GM18907 (cell line): ENCODE measurements at regions not wholly inside any gene's neighbourhood (a gene's known extent, or its start where the extent isn't known, plus 50 kb on each side); places are given as distances from the start of the nearest gene placed in this dataset.

ENCODE experiments used
- ATAC-seq: cut with Tn5 transposase; IDR thresholded peaks from one replicate; pipeline ENCODE4 v1.9.1; 2021; ENCODE audit warnings: mild to moderate bottlenecking, moderate library complexity; ENCODE audit not compliant: unreplicated experiment

DNA sequence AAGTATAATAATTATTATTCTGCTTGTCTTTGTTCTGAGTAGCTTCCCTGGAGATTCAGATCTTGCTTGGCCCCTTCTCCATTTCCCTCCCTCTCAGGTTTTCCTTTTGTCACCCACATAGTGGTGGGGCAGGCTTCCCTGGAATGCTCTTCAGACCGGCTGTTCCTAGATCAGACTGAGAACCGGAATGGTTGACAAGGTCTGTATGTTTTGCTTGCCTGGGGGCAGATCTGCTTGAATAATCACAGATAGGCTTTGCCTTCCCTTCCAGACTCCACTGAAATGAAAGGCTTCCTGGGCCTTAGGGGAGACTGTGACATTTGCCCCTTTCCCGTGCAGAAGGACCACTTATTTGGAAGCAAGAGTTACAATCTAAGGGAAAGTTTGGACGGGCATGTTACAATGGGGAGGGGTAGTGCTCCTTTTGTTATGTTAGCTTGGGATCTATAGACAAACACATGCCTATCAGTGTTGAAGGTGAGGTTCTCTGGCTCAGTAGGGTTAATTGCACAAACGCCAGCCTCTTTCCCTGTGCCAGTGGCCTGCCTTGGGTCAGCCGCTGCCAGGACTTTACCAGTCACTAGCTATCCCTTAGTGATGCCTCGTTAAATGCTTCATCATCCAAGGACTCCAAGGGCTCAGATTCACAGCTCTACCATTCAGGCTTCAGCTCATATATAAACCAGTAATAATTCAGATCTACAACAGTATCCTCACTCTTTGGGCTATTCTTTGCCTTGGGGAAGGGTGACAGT lies 178.6 kb downstream of the SNAPC1 start:
- no peak for ATAC-seq

DNA sequence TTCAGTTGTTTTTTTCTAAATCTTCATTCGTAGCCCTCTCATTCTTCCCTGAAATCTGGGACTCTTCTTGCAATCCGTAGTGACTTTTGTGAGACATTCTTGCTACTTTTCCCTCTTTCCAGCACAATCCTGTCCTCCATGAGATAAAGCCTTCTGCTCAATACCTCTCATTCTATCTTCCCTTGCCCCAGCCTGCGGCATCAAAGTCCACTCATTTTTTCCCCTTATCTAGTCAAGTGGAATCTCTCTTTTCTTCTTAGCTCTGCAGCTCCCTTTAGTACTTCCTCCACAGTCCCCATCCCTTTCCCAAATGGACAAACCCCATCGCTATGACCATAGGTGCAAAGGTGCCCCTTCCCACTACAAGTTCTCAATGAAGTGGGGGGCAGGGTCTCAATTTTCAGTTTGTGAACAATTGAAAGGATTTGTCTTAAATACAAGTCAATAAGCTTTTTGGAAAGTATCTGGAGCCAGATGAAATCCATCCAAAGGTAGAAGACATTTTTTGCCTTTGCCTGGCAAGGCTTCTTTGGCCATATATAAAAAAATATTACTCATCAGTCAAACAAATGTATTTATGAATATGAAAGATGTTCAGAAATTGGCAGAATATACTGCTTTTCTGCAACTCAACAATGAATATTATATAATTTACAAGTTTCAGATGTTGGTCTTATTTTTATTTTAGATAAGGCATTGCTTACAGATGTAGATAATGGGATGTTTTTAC lies 179.4 kb downstream of the SNAPC1 start:
- no peak for ATAC-seq

DNA sequence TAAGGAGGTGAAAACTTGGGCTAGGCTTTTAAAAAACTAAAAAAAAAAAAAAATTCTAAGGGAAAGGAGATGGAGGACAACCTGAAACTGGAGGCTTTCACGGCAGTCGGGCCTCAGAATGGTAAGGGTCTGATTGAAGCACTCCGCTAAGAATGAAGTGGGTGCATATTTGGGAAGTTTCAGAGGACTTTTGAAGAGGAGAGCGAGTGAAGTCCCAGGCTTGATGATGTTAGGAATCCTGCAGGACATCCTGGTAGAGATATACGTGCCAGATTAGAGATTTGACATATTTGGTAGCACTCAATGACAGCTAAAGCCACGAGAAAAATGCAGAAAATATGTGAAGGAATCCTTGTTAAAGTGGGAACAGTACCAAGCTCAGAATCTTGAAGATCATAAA lies 186.2 kb downstream of the SNAPC1 start:
- no peak for ATAC-seq

DNA sequence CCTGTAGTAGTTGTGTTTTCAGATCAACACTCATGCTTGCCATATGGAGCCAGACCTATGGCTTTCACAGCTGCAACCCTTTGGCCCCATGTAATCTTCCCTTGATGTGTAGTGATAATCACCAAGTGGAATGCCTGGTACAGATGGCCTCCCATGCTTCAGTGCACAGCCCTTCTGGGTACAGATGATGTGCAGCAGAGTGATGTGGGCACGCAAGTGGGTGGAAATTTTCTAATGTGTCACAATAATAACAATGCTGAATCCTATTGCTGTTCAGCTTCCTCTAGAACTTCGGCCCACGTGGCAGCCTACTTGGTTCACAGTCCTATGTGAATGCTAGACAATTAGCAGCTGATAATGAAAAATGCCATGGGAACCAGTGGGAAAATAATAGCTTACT lies 188.1 kb downstream of the SNAPC1 start:
- no peak for ATAC-seq

DNA sequence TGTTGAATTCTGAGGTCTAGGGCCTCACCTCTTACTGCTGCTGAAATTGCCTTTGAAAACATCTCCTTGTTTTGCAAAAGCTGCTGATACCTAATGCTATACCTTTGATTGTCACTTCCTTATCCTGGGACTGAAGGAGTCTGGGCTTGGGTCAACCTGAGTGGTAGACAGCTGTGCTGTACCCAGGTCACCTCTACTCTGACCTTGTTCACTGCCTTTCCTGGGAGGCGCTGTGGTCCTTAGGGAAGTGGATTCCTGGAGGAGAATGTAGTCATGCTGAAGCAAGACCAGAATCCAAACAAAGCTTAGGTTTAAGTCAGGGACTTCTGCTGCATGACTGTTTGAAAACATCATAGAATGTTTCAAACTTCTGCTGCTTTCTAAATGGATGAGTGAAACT lies 191.4 kb downstream of the SNAPC1 start:
- ATAC-seq: no peak

DNA sequence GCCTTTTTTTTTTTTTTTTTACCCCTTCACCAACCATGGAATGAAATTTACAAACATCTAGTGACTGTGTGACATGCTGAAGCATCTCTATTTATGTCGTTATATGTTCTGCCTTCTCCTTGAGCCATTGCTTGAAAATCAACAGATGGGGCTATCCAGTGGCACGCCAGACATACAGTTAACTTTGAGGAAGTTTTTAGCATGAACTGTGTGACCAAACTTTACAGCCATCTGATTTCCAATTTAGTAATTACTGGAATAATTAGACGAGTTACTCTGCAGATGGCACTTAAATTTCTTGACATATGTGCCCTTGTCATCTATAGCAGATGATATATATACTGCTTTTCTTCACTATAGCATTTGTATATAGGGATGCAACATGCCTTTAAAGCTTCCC lies 192.1 kb downstream of the SNAPC1 start:
- ATAC-seq: no peak

DNA sequence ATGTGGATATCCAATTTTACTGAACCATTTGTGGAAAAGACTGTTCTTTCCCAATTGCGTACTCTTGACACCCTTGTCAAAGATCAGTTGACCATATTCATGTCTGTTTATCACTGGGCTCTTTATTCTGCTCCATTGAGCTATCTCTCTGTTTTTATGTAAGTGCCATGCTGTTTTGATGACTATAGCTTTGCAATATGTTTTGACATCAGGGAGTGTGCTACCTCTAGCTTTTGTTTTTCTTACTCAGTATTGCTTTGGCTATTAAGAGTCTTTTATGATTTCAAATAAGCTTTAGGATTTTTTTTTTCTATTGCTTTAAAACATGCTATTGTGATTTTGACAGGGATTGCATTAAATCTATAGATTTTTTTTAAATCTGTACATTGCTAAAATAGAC lies 194.3 kb downstream of the SNAPC1 start:
- no peak for ATAC-seq

DNA sequence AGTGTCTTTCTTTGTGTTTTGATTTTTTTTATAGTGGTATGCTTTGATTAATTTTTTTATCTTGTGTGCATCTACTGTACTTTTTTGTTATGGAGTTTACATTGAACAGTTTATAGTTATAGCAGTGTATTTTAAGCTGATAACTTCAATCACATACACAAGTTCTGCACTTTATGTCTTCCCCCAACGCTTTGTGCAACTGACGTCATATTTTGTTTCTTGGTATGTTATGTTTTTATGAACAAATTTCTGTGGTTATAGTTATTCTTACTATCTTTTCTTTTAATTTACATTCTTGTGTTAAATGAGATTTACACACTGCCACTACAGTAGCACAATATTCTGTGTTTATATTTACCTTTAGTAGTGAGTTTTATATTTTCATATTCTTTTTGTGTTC lies 197.1 kb downstream of the SNAPC1 start:
- no peak for ATAC-seq

DNA sequence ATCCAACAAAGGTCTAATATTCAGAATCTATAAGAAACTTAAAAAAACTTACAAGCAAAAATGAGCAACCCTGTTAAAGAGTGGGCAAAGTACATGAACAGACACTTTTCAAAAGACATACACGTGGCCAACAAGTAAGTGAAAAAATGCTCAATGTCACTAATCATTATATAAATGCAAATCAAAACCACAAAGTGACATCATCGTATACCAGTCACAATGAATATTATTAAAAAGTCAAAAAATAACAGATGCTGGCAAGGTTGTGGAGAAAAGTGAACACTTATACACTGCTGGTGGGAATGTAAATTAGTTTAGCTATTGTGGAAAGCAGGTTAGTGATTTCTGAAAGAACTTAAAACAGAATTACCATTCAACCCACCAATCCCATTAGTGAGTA lies 199.1 kb downstream of the SNAPC1 start:
- no peak for ATAC-seq

DNA sequence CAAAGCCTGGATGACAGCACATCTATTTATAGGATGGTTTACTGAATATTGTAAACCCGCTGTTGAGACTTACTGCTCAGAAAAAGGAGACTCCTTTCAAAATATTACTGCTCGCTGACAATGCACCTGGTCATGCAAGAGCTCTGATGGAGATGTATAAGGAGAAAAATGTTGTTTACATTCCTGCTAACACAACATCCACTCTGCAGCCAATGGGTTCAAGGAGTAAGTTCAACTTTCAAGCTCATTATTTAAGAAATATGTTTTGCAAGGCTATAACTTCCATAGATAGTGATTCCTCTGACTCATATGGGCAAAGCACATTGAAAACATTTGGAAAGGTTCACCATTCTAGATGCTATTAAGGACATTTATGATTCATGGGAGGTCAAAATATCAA lies 201.7 kb downstream of the SNAPC1 start:
- no peak for ATAC-seq

DNA sequence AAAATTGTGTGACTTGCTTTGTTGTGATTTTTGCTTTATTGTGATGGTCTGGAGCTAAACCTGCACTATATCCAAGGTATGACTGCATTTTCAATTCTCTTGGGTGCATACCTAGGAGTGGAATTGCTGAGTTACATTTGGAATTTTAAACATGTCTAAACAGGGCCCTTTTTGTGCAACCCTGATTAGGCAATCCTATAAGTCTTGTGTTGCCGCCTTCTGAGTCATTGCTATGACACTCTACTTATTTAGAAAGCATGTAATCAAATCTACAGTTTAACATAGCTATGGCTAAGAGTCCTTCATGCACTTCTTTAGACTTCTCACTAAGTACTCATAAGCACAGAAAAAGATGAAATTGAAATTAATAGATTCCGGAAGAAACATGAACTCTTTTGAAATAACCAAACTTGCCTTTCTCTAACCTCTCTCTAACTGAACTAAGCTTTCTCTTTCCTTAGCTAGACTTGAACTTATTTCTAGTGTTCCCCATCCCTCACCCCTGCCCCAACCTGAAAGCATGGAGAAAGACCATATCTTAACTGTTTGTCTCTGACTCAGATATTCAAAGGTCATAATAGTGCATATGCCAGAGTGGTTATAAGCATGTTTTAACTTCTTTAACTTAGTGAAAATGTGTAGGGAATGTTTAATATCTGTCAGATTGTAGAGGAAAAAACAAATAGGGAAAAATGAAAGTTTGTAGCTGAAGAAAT lies 203.0 kb downstream of the SNAPC1 start:
- ATAC-seq: no peak

DNA sequence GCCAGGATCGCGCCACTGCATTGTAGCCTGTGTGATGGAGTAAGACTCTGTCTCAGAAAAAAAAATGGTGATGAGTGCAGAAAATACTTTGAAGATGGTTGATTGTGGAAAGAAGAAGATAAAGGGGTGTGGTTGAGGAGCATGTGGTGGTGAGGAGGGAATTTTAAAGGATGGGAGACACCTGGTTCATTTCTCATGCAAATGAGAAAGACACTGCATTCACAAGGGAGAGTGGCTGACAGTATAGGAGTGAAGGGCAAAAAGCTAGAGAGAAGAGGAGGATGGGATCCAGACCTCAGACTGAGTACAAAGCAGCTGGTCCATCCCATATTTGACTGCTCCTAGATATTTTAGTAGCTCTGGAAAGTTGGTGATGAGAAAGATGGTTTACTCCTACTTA lies 206.0 kb downstream of the SNAPC1 start:
- ATAC-seq: no peak

DNA sequence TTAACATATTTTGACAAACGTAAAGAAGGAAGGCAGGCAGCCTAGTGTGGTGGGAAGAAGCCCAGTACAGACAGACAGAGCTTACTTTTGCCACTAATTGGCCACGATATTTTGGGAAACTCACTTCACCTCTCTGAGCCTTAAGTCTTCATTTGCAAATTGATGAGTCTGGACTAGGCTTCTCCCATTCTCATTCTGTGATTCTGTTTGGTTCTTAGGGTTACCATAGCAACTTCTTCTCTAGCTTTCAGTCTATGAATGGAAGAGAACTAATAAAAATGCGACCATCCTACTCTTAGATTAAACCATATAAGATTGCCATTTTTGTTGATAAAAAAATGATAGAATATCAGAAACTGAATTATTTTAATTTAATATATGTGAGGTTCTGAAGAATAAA lies 210.5 kb downstream of the SNAPC1 start:
- ATAC-seq: no peak

DNA sequence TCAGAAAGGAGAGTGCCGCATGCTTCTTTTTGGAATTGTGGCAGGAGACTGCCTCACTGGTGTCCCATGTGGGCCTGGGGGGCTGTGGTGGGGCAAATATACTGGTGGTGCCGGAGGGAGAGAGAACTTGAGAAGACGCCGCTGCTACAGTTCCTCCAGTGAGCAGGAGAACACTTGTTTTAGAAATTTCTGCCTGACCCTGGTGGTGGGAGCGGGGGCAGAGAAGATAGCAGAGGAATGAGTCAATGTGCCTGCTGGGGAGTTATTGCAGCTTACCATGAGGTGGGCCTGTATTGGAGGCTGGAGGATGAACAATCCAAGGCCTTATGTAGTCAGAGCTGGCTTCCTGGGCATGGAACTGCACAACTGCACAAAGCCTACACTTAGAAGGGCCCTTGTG lies 211.8 kb downstream of the SNAPC1 start:
- no peak for ATAC-seq

DNA sequence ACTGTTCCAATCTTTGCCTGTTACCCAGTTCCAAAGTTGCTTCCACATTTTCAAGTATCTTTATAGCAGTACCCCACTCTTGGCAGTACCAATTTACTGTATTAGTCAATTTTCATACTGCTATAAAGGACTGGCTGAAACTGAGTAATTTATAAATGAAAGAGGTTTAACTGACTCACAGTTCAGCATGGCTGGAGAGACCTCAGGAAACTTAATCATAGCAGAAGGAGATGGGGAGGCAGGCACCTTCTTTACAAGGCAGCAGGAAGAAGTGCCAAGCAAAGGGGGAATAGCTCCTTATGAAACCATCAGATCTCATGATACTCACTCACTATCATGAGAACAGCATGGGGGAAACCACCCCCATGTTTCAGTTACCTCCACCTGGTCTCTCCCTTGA lies 215.0 kb downstream of the SNAPC1 start:
- ATAC-seq: no peak

DNA sequence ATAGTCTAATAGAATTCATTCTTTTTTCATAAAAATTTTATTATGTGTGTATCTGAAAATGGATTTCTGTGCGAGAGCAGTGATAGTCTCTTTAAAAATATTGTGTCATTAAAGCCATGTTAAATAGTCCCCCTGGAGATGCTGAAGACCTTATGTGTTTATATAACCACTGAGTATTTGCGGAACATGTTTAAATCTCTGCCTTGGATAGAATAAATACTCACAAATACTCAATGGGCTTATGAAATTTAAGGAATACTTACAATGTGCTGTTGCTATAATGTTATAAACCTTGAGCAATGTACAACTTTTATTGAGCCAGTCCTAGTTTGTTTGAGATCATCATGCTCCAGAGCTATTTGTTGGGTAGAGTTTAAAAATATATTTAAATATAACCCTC lies 226.0 kb downstream of the SNAPC1 start:
- no peak for ATAC-seq

DNA sequence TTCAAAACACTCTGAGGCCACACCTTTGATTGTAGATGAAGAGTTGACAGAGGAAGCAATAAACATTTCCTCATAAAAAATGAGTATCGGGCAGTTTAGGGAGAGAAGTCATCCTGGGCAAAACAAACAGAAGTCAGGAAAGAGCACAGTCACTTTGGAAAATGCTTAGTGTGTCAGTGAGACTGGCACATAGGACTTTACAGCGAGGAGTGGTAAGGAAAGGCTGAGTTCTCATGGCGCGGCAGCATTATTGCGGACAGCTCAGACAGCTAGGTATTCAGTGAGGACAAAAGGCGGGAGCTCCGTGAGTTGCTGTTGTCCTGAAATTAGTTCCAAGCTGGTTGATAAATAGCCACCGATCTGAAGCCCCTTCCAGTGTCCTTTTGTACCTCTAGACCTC lies 229.9 kb downstream of the SNAPC1 start:
- ATAC-seq: no peak

DNA sequence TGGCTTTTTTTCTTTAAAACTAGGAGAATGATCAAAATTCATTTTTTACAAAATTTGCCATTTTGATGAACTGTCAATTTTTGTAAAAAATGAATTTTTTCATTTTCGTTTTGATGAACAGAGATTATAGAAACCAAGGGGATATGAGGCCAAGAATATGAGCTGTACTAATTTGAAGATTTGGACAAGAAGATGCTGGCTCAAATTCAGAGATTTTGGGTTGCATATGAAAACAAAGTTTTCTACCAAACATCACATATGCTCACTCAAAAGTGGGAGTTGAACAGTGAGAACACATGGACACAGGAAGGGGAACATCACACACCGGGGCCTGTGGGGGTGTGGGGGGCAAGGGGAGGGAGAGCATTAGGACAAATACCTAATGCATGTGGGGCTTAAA lies 230.7 kb downstream of the SNAPC1 start:
- ATAC-seq: no peak

DNA sequence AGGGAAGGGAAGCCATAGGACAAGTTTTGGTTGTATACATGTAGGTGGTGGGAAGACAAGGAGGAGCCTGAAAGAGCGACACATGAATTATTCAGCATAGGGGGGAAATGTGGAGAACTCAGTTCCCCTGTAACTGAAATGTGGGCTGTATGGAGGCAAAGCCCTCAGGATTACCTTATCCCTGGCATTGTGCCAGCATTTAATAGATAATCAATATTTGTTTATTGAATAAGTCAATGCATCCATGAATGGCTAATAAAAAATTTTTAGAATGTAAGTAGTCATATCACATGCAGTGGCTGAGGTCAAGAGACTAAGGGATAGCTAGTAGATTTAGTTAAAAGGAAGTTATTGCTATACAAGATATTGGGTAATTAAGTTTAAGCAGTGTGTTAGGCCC lies 232.4 kb downstream of the SNAPC1 start:
- ATAC-seq: no peak

DNA sequence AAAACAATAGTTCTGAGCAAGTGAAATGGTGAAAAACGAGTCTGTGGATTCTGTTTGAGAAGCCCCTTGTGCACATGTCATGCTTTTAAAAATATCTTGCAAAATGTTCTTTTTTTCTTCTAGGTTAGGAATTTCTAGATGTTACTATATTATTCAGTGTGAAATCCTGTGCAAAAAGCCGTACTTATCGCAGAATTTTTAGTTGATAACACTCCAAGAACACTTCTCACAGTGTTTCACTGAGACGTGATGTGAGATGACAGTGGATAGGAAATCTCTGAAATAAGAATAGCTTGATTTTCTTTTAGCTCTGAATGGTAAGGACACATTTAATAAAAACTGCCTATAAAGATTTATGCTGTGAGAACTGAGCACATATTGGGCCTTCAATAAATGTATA lies 234.5 kb downstream of the SNAPC1 start:
- ATAC-seq: no peak

DNA sequence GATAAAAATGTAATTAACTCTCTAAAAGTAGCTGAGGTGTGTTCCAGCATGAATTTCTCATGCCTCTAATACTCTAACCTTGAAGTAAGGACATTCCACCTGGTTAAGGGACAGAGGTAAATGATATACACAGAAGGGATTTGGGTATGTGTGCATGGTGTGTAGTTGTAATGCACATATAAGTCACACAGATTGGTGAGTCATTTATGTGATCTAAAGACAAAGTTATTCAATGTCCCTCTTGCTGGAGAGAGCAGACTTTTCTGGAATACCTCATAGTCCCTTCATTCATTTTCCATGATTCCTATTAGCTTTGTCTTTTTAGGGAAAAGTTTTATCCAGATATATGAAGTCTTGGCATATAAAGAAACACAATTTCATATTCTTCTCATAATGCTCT lies 234.9 kb downstream of the SNAPC1 start:
- no peak for ATAC-seq

DNA sequence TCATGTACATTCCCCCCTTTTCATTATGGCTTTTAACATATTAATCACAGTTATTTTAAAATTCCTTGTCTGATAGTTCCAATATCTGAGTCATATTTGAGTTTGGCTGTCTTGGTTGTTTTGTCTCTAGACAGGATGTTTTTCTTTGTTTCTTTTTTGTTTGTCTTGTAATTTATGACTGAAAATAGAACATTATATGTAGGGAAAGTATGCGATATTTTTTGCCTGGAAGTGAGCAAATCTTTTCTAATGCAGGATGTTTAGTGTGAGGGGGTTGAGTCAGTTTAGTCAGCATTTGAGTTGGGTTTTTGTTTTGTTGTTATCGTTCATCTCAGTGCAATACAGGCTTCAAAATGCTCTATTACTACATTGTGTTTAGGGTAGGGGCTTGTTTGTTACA lies 239.7 kb downstream of the SNAPC1 start:
- ATAC-seq: no peak
